ENCODE measurements at regions not wholly inside any gene's neighbourhood (a gene's known extent, or its start where the extent isn't known, plus 50 kb on each side); places are given as distances from the start of the nearest gene placed in this dataset.

GRCh38 chr14:32022938-32023466, 54.1 kb upstream of the ARHGAP5 start:
- DNase-seq (ENCODE audit: low read depth in 2 of 2), result no peak

GRCh38 chr14:32023540-32023939, 53.6 kb upstream of the ARHGAP5 start:
- no peak for DNase-seq (ENCODE audit: low read depth in 2 of 2)

- DNase-seq (ENCODE audit: low read depth in 2 of 2), result no peak
These were observed 49.7 kb upstream of the ARHGAP5 start for GRCh38 chr14:32027255-32027939.

Measured in stimulated activated CD4-positive, alpha-beta T cell treated with anti-CD3 and anti-CD28 coated beads, Interleukin-4, amount 100 ng/mL, for 48 hours (primary cell).